Epithelial cell of proximal tubule (primary cell): ENCODE measurements at regions not wholly inside any gene's neighbourhood (a gene's known extent, or its start where the extent isn't known, plus 50 kb on each side); places are given as distances from the start of the nearest gene placed in this dataset.

Source experiments
- DNase-seq: peaks from one replicate; pipeline ENCODE4 v3.0.0-alpha.2; 2011; ENCODE audit warnings: low read depth
- H3K4me3 ChIP-seq: 2 replicates; pipeline ENCODE4 v1.5.1; 2011; ENCODE audit warnings: low read depth, mild to moderate bottlenecking, low read length
- CTCF ChIP-seq: conservative IDR thresholded peaks from 2 replicates; pipeline ENCODE4 v1.5.1; 2012; ENCODE audit warnings: low read depth, mild to moderate bottlenecking, low read length

DNA sequence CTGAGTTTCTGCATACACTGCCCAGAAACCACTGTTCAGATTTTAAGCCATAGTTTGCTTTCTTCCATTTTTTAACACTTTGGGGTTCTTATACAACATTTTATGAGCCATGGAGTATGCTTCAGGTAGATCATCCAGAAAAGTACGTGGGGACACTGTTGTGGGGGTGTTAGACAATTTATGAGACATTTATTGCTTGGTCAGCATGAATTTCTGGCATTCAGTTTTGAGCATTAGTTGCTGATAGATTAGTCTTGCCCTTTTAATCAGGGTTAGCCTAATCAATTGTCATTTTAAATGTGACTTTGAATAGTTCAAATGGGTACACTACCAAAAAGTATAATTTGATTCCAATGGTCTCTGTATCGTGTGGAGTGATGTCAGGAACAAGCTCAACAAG is 434.9 kb downstream of the GPM6A start:
- no peak overlapping the region for H3K4me3 ChIP-seq
- TF ChIP-seq CTCF, result no peak
- DNase-seq, result no peak

- no peak for DNase-seq
- TF ChIP-seq CTCF, result no peak
- no peak overlapping the region for H3K4me3 ChIP-seq
These were observed 433.7 kb downstream of the GPM6A start for GRCh38 chr4:175378372-175378771.

GRCh38 chr4:175380841-175381240 is 431.2 kb downstream of the GPM6A start:
- TF ChIP-seq CTCF, result no peak
- no peak overlapping the region for H3K4me3 ChIP-seq
- no peak for DNase-seq

DNA sequence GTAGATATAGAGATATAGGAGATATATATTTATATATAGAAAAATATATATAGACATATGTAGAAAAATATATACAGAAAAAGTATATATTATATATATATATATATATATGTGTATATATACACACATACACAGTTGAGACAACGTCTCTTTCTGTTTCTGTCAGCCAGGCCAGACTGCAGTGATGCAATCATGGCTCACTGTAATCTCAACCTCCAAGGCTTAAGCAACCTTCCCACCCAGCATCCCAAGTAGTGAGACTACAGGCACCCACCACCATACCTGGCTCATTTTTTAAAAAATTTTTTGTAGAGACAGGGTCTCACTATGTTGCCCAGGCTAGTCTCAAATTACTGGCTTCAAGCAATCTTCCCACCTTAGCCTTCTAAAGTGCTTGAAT is 426.3 kb downstream of the GPM6A start:
- DNase-seq, result no peak
- TF ChIP-seq CTCF, result no peak
- H3K4me3 ChIP-seq, result no peak overlapping the region

- H3K4me3 ChIP-seq, result no peak overlapping the region
- DNase-seq, result no peak
- no peak for TF ChIP-seq CTCF
These were observed 425.1 kb downstream of the GPM6A start for GRCh38 chr4:175386776-175387507.

DNA sequence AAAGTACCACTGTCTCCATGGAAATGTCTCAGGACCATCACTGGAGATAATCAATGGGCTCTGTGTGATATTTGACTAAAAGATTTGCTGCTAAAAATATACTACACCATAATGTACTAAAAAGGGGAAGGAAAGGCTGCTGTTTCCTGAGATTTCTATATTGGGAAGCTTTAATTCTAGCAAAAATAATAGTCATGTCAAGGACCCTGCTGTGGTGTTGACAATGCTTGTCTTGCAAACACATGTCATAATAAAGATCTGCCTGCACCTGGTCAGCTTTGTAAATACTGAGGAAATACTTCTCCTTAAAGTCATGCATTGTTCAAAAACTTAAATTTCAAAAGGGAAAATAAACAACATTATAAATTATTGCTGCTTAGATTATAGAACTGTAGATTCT is 417.9 kb downstream of the GPM6A start:
- H3K4me3 ChIP-seq, result no peak overlapping the region
- no peak for TF ChIP-seq CTCF
- DNase-seq, result no peak

- TF ChIP-seq CTCF, result no peak
These were observed 406.1 kb downstream of the GPM6A start for GRCh38 chr4:175405961-175406360.

More at GRCh38 chr4:175405961-175406360, 406.1 kb downstream of the GPM6A start:
- no peak for DNase-seq
- no peak overlapping the region for H3K4me3 ChIP-seq
